NT2/D1 (cell line): ENCODE measurements at regions not wholly inside any gene's neighbourhood (a gene's known extent, or its start where the extent isn't known, plus 50 kb on each side); places are given as distances from the start of the nearest gene placed in this dataset.
"Not testable (repeated sequence)": the region's sequence is repeated elsewhere in the genome, so short reads cannot be mapped to it uniquely, and the experiment has no call there.

Source experiments
- SUZ12 ChIP-seq: IDR thresholded peaks from 2 replicates; pipeline ENCODE4 v1.6.1; 2011; ENCODE audit not compliant: insufficient read length, insufficient read depth; ENCODE audit errors: extremely low read depth
- YY1 ChIP-seq: IDR thresholded peaks from 2 replicates; pipeline ENCODE4 v1.6.1; 2011; ENCODE audit not compliant: insufficient read length, insufficient read depth

GRCh38 chr2:87395784-87396183 is 352.1 kb upstream of the PLGLB2 start:
- TF ChIP-seq YY1, SUZ12: not testable (repeated sequence)
